Naive thymus-derived CD8-positive, alpha-beta T cell (primary cell): ENCODE measurements at regions not wholly inside any gene's neighbourhood (a gene's known extent, or its start where the extent isn't known, plus 50 kb on each side); places are given as distances from the start of the nearest gene placed in this dataset.

Experiments
- ATAC-seq, 2 donors: fragments of 150-1000 bp; cut with Tn5 transposase in 1 of 2; sonication (Bioruptor Pico), chemical (Tn5 transposase) in 1 of 2; 1 replicate in 1 of 2; 2 replicates in 1 of 2; pipeline ENCODE4 v1.10.0; 2021; ENCODE audit warnings: mild to moderate bottlenecking in 2 of 2, moderate library complexity in 2 of 2
- POLR2A ChIA-PET: fragments of 350-600 bp; sonication (Branson Sonifier 250); formaldehyde crosslinking; loops from one replicate; lab custom pipeline; 2021; ENCODE audit warnings: antibody characterized with exemption; lab: Charles Lee
- DNase-seq, 10 donors: peaks; one replicate each; pipeline versions ENCODE4 v3.0.0 to v3.0.0-alpha.2; 2020 to 2022
- H3K27ac Mint-ChIP-seq, 10 donors: one replicate each; pipeline ENCODE4 v1.8.0; 2020 to 2022; ENCODE audit warnings: mild to moderate bottlenecking in 10 of 10, mixed read lengths in 10 of 10, moderate library complexity in 4 of 10, inconsistent platforms in 1 of 10
- H3K27me3 Mint-ChIP-seq, 5 donors: one replicate each; pipeline ENCODE4 v1.8.0; 2021 to 2022; ENCODE audit warnings: mixed read lengths in 5 of 5
- H3K36me3 Mint-ChIP-seq, 3 donors: one replicate each; pipeline ENCODE4 v1.8.0; 2020 to 2022; ENCODE audit warnings: mixed read lengths in 3 of 3, mild to moderate bottlenecking in 2 of 3, inconsistent platforms in 1 of 3
- H3K4me1 Mint-ChIP-seq, 4 donors: one replicate each; pipeline ENCODE4 v1.8.0; 2021 to 2022; ENCODE audit warnings: mixed read lengths in 4 of 4
- H3K4me3 Mint-ChIP-seq, 10 donors: one replicate each; pipeline ENCODE4 v1.8.0; 2020 to 2022; ENCODE audit warnings: mild to moderate bottlenecking in 10 of 10, mixed read lengths in 10 of 10, moderate library complexity in 6 of 10, inconsistent platforms in 1 of 10
- H3K9me3 Mint-ChIP-seq, 9 donors: one replicate each; pipeline ENCODE4 v1.8.0; 2020 to 2022; ENCODE audit warnings: mixed read lengths in 9 of 9, mild to moderate bottlenecking in 3 of 9, inconsistent platforms in 1 of 9, moderate library complexity in 1 of 9

- H3K27me3 Mint-ChIP-seq, result no peaks in the 10 kb centered on the region
- POLR2A ChIA-PET, result no interaction called here
- no peak overlapping the region for H3K4me3 Mint-ChIP-seq
- H3K9me3 Mint-ChIP-seq, result peaks cover 0 to 10% (median 0%) of the 10 kb centered on the region in 9 donors
- H3K4me1 Mint-ChIP-seq, result no peaks in the 10 kb centered on the region
- ATAC-seq, result no peak
- H3K27ac Mint-ChIP-seq, result no peak overlapping the region
- H3K36me3 Mint-ChIP-seq, result no peaks in the 10 kb centered on the region
- no peak for DNase-seq
Measured at GRCh38 chr13:80250213-80250810, 90.6 kb downstream of the SPRY2 start.

- no peaks in the 10 kb centered on the region for H3K27me3 Mint-ChIP-seq
- H3K36me3 Mint-ChIP-seq, result no peaks in the 10 kb centered on the region
- POLR2A ChIA-PET, result no interaction called here
Measured at GRCh38 chr13:80249516-80250212, 91.3 kb downstream of the SPRY2 start.

GRCh38 chr13:80245162-80245733, 95.7 kb downstream of the SPRY2 start:
- POLR2A ChIA-PET, result no interaction called here
- no peak overlapping the region for H3K27ac Mint-ChIP-seq
- H3K4me1 Mint-ChIP-seq, result no peaks in the 10 kb centered on the region
- DNase-seq (no peak), ATAC-seq (no peak)
- H3K36me3 Mint-ChIP-seq, result no peaks in the 10 kb centered on the region
- no peak overlapping the region for H3K4me3 Mint-ChIP-seq
- peaks cover 0 to 10% (median 0%) of the 10 kb centered on the region in 9 donors for H3K9me3 Mint-ChIP-seq
- H3K27me3 Mint-ChIP-seq, result no peaks in the 10 kb centered on the region

More at GRCh38 chr13:80249516-80250212, 91.3 kb downstream of the SPRY2 start:
- H3K9me3 Mint-ChIP-seq, result peaks cover 0 to 10% (median 0%) of the 10 kb centered on the region in 9 donors
- ATAC-seq, result no peak
- H3K4me1 Mint-ChIP-seq, result no peaks in the 10 kb centered on the region
- DNase-seq, result no peak
- H3K4me3 Mint-ChIP-seq, result no peak overlapping the region
- no peak overlapping the region for H3K27ac Mint-ChIP-seq

- ATAC-seq (no peak), DNase-seq (no peak)
- H3K27ac Mint-ChIP-seq, result no peak overlapping the region
- no peaks in the 10 kb centered on the region for H3K27me3 Mint-ChIP-seq
- H3K4me3 Mint-ChIP-seq, result no peak overlapping the region
- no peaks in the 10 kb centered on the region for H3K36me3 Mint-ChIP-seq
- POLR2A ChIA-PET, result no interaction called here
- peaks cover 0 to 10% (median 0%) of the 10 kb centered on the region in 9 donors for H3K9me3 Mint-ChIP-seq
- no peaks in the 10 kb centered on the region for H3K4me1 Mint-ChIP-seq
Measured at GRCh38 chr13:80244574-80244973, 96.4 kb downstream of the SPRY2 start.

- Mint-ChIP-seq H3K9me3 (peaks cover 0 to 10% (median 0%) of the 10 kb centered on the region in 9 donors), H3K4me1 (no peaks in the 10 kb centered on the region), H3K4me3 (no peak overlapping the region), H3K36me3 (no peaks in the 10 kb centered on the region), H3K27ac (no peak overlapping the region), H3K27me3 (peaks cover 0 to 12% (median 0%) of the 10 kb centered on the region in 5 donors)
- ATAC-seq, result no peak
- POLR2A ChIA-PET, result no interaction called here
- no peak for DNase-seq
Measured at GRCh38 chr13:80242728-80243427, 98.0 kb downstream of the SPRY2 start.

- H3K9me3 Mint-ChIP-seq, result peaks cover 0 to 4% (median 0%) of the 10 kb centered on the region in 9 donors
- H3K36me3 Mint-ChIP-seq, result no peaks in the 10 kb centered on the region
- POLR2A ChIA-PET, result no interaction called here
- no peak overlapping the region for H3K27ac Mint-ChIP-seq
- ATAC-seq (no peak), DNase-seq (no peak)
- peaks cover 0 to 12% (median 0%) of the 10 kb centered on the region in 5 donors for H3K27me3 Mint-ChIP-seq
- no peak overlapping the region for H3K4me3 Mint-ChIP-seq
- H3K4me1 Mint-ChIP-seq, result no peaks in the 10 kb centered on the region
Measured at GRCh38 chr13:80239571-80240255, 101.2 kb downstream of the SPRY2 start.

- H3K9me3 Mint-ChIP-seq, result peaks cover 0 to 4% (median 0%) of the 10 kb centered on the region in 9 donors
- H3K27me3 Mint-ChIP-seq, result peaks cover 0 to 12% (median 0%) of the 10 kb centered on the region in 5 donors
- no peaks in the 10 kb centered on the region for H3K36me3 Mint-ChIP-seq
- POLR2A ChIA-PET, result no interaction called here
- DNase-seq, result no peak
- no peak overlapping the region for H3K4me3 Mint-ChIP-seq
- no peak for ATAC-seq
- H3K27ac Mint-ChIP-seq, result no peak overlapping the region
- H3K4me1 Mint-ChIP-seq, result no peaks in the 10 kb centered on the region
Measured at GRCh38 chr13:80239116-80239515, 101.8 kb downstream of the SPRY2 start.

GRCh38 chr13:80237646-80238045, 103.3 kb downstream of the SPRY2 start:
- peaks cover 0 to 5% (median 0%) of the 10 kb centered on the region in 9 donors for H3K9me3 Mint-ChIP-seq
- H3K36me3 Mint-ChIP-seq, result no peaks in the 10 kb centered on the region
- DNase-seq (no peak), ATAC-seq (no peak)
- H3K4me3 Mint-ChIP-seq, result no peak overlapping the region
- no peaks in the 10 kb centered on the region for H3K4me1 Mint-ChIP-seq
- H3K27ac Mint-ChIP-seq, result no peak overlapping the region
- peaks cover 0 to 12% (median 1%) of the 10 kb centered on the region in 5 donors for H3K27me3 Mint-ChIP-seq
- POLR2A ChIA-PET, result interaction anchor here (1.0 kb wide), 1 partner anchor 11 kb away, joined by 3 read pairs; no protein-coding TSS in a partner anchor

- H3K27ac Mint-ChIP-seq, result no peak overlapping the region
- H3K36me3 Mint-ChIP-seq, result no peaks in the 10 kb centered on the region
- peaks cover 0 to 5% (median 0%) of the 10 kb centered on the region in 9 donors for H3K9me3 Mint-ChIP-seq
- DNase-seq, result no peak
- no peak overlapping the region for H3K4me3 Mint-ChIP-seq
- peaks cover 0 to 12% (median 4%) of the 10 kb centered on the region in 5 donors for H3K27me3 Mint-ChIP-seq
- H3K4me1 Mint-ChIP-seq, result no peaks in the 10 kb centered on the region
- ATAC-seq, result no peak
- POLR2A ChIA-PET, result no interaction called here
Measured at GRCh38 chr13:80235967-80236302, 105.0 kb downstream of the SPRY2 start.

GRCh38 chr13:80235166-80235966, 105.6 kb downstream of the SPRY2 start:
- POLR2A ChIA-PET, result no interaction called here
- no peaks in the 10 kb centered on the region for H3K36me3 Mint-ChIP-seq
- peaks cover 0 to 12% (median 4%) of the 10 kb centered on the region in 5 donors for H3K27me3 Mint-ChIP-seq
- no peaks in the 10 kb centered on the region for H3K4me1 Mint-ChIP-seq
- no peak for ATAC-seq
- no peak for DNase-seq
- H3K27ac Mint-ChIP-seq, result no peak overlapping the region
- H3K4me3 Mint-ChIP-seq, result no peak overlapping the region
- peaks cover 0 to 5% (median 0%) of the 10 kb centered on the region in 9 donors for H3K9me3 Mint-ChIP-seq

- H3K27me3 Mint-ChIP-seq, result peaks cover 0 to 3% (median 0%) of the 10 kb centered on the region in 5 donors
- no peak overlapping the region for H3K27ac Mint-ChIP-seq
- no peak overlapping the region for H3K4me3 Mint-ChIP-seq
- H3K4me1 Mint-ChIP-seq, result no peaks in the 10 kb centered on the region
- POLR2A ChIA-PET, result no interaction called here
- DNase-seq (no peak), ATAC-seq (no peak)
- no peaks in the 10 kb centered on the region for H3K36me3 Mint-ChIP-seq
- peaks cover 0 to 5% (median 0%) of the 10 kb centered on the region in 9 donors for H3K9me3 Mint-ChIP-seq
Measured at GRCh38 chr13:80227645-80228044, 113.3 kb downstream of the SPRY2 start.

GRCh38 chr13:80226645-80227044, 114.3 kb downstream of the SPRY2 start:
- POLR2A ChIA-PET, result interaction anchor here (1.3 kb wide), 1 partner anchor 11 kb away, joined by 3 read pairs; no protein-coding TSS in a partner anchor
- DNase-seq (no peak), ATAC-seq (no peak)
- H3K27me3 Mint-ChIP-seq, result no peaks in the 10 kb centered on the region
- H3K36me3 Mint-ChIP-seq, result no peaks in the 10 kb centered on the region
- H3K4me1 Mint-ChIP-seq, result no peaks in the 10 kb centered on the region
- no peak overlapping the region for H3K4me3 Mint-ChIP-seq
- peaks cover 0 to 3% (median 0%) of the 10 kb centered on the region in 9 donors for H3K9me3 Mint-ChIP-seq
- no peak overlapping the region for H3K27ac Mint-ChIP-seq
